ENCODE measurements at regions not wholly inside any gene's neighbourhood (a gene's known extent, or its start where the extent isn't known, plus 50 kb on each side); places are given as distances from the start of the nearest gene placed in this dataset.

- no peak for TF ChIP-seq TCF4 (CRISPR knock-in tag; IDR thresholded peaks at IDR 0.05; ENCODE audit: borderline replicate concordance)
- TF ChIP-seq, protein P1, sequence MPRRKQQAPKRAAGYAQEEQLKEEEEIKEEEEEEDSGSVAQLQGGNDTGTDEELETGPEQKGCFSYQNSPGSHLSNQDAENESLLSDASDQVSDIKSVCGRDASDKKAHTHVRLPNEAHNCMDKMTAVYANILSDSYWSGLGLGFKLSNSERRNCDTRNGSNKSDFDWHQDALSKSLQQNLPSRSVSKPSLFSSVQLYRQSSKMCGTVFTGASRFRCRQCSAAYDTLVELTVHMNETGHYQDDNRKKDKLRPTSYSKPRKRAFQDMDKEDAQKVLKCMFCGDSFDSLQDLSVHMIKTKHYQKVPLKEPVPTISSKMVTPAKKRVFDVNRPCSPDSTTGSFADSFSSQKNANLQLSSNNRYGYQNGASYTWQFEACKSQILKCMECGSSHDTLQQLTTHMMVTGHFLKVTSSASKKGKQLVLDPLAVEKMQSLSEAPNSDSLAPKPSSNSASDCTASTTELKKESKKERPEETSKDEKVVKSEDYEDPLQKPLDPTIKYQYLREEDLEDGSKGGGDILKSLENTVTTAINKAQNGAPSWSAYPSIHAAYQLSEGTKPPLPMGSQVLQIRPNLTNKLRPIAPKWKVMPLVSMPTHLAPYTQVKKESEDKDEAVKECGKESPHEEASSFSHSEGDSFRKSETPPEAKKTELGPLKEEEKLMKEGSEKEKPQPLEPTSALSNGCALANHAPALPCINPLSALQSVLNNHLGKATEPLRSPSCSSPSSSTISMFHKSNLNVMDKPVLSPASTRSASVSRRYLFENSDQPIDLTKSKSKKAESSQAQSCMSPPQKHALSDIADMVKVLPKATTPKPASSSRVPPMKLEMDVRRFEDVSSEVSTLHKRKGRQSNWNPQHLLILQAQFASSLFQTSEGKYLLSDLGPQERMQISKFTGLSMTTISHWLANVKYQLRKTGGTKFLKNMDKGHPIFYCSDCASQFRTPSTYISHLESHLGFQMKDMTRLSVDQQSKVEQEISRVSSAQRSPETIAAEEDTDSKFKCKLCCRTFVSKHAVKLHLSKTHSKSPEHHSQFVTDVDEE (CRISPR knock-in tag; IDR thresholded peaks at IDR 0.05): no peak
- TF ChIP-seq PATZ1 (CRISPR knock-in tag; IDR thresholded peaks at IDR 0.05; ENCODE audit: borderline replicate concordance): no peak
- no peak for TF ChIP-seq ARNTL (CRISPR knock-in tag; IDR thresholded peaks at IDR 0.05; ENCODE audit: borderline replicate concordance, low read depth)
- no peak for TF ChIP-seq CSDC2 (CRISPR knock-in tag; IDR thresholded peaks at IDR 0.05)
- TF ChIP-seq SNAI2 (CRISPR knock-in tag; IDR thresholded peaks at IDR 0.05): no peak
- TF ChIP-seq, protein P2, sequence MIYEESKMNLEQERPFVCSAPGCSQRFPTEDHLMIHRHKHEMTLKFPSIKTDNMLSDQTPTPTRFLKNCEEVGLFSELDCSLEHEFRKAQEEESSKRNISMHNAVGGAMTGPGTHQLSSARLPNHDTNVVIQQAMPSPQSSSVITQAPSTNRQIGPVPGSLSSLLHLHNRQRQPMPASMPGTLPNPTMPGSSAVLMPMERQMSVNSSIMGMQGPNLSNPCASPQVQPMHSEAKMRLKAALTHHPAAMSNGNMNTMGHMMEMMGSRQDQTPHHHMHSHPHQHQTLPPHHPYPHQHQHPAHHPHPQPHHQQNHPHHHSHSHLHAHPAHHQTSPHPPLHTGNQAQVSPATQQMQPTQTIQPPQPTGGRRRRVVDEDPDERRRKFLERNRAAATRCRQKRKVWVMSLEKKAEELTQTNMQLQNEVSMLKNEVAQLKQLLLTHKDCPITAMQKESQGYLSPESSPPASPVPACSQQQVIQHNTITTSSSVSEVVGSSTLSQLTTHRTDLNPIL (CRISPR knock-in tag; IDR thresholded peaks at IDR 0.05; ENCODE audit: low read depth): no peak
- TF ChIP-seq ZC3H10 (CRISPR knock-in tag; IDR thresholded peaks at IDR 0.05): no peak
- no peak for TF ChIP-seq ZNF565 (CRISPR knock-in tag; conservative IDR thresholded peaks at IDR 0.05; ENCODE audit: low read depth)
- TF ChIP-seq ISL1 (CRISPR knock-in tag; IDR thresholded peaks at IDR 0.05): no peak
- no peak for TF ChIP-seq ESRRG (CRISPR knock-in tag; IDR thresholded peaks at IDR 0.05)
- no peak for TF ChIP-seq OSR1 (CRISPR knock-in tag; IDR thresholded peaks at IDR 0.05)
- TF ChIP-seq ZNF8 (CRISPR knock-in tag; IDR thresholded peaks at IDR 0.05): no peak
- TF ChIP-seq ZNF70 (CRISPR knock-in tag; IDR thresholded peaks at IDR 0.05): no peak
Observed at GRCh38 chr1:87513966-87514660, 185.4 kb downstream of the LMO4 start.
